Glutamatergic neuron (in vitro differentiated cells): ENCODE measurements at regions not wholly inside any gene's neighbourhood (a gene's known extent, or its start where the extent isn't known, plus 50 kb on each side); places are given as distances from the start of the nearest gene placed in this dataset.

Experiments used
- DNase-seq: peaks from one replicate; pipeline ENCODE4 v3.0.0; 2022
- H3K27ac Mint-ChIP-seq: one replicate; pipeline ENCODE4 v1.8.0; 2020; ENCODE audit warnings: mild to moderate bottlenecking, mixed read lengths, inconsistent platforms; ENCODE audit not compliant: unreplicated experiment
- H3K27me3 Mint-ChIP-seq: one replicate; pipeline ENCODE4 v1.8.0; 2020; ENCODE audit warnings: mild to moderate bottlenecking, moderate library complexity, mixed read lengths, inconsistent platforms; ENCODE audit not compliant: unreplicated experiment
- H3K36me3 Mint-ChIP-seq: one replicate; pipeline ENCODE4 v1.8.0; 2020; ENCODE audit warnings: mild to moderate bottlenecking, mixed read lengths, inconsistent platforms; ENCODE audit not compliant: unreplicated experiment
- H3K4me1 Mint-ChIP-seq: one replicate; pipeline ENCODE4 v1.8.0; 2020; ENCODE audit warnings: mild to moderate bottlenecking, low read depth, mixed read lengths, inconsistent platforms; ENCODE audit not compliant: unreplicated experiment
- H3K4me3 Mint-ChIP-seq: one replicate; pipeline ENCODE4 v1.8.0; 2020; ENCODE audit warnings: mild to moderate bottlenecking, mixed read lengths, inconsistent platforms; ENCODE audit not compliant: unreplicated experiment
- H3K9me3 Mint-ChIP-seq: one replicate; pipeline ENCODE4 v1.8.0; 2020; ENCODE audit warnings: mild to moderate bottlenecking, moderate library complexity, mixed read lengths, inconsistent platforms; ENCODE audit not compliant: unreplicated experiment
- TF ChIP-seq, protein P1 (sequence below): fragments of 200-600 bp; sonication (generic); IDR thresholded peaks from one replicate; pipeline ENCODE4 v1.5.0; 2021; ENCODE audit not compliant: partially characterized antibody, unreplicated experiment

DNA sequence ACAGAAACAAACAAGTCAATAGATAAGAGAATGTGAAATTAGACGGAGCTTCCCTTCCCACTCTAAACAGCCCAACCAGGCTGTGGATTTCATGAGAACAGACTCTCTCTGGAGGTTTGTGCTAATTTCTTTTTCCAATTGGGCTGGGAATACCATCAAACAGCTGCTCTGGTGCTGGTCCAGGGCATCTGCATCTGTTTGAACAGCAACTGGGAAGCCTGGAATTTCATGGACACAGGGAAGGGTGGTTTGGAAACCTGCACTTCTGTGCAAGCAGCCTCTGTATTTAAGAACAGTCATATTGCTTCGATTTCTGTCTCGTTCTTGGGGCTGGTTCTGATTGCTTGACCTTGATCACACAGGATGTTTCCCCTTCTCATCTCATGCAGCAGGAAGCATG is 88.7 kb downstream of the FOXL1 start:
- TF ChIP-seq, protein P1, sequence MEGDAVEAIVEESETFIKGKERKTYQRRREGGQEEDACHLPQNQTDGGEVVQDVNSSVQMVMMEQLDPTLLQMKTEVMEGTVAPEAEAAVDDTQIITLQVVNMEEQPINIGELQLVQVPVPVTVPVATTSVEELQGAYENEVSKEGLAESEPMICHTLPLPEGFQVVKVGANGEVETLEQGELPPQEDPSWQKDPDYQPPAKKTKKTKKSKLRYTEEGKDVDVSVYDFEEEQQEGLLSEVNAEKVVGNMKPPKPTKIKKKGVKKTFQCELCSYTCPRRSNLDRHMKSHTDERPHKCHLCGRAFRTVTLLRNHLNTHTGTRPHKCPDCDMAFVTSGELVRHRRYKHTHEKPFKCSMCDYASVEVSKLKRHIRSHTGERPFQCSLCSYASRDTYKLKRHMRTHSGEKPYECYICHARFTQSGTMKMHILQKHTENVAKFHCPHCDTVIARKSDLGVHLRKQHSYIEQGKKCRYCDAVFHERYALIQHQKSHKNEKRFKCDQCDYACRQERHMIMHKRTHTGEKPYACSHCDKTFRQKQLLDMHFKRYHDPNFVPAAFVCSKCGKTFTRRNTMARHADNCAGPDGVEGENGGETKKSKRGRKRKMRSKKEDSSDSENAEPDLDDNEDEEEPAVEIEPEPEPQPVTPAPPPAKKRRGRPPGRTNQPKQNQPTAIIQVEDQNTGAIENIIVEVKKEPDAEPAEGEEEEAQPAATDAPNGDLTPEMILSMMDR: no peak
- no peak overlapping the region for H3K27ac Mint-ChIP-seq
- peaks cover 40% of the 10 kb centered on the region for H3K4me1 Mint-ChIP-seq
- H3K36me3 Mint-ChIP-seq: no peaks in the 10 kb centered on the region
- no peak overlapping the region for H3K4me3 Mint-ChIP-seq
- no peaks in the 10 kb centered on the region for H3K27me3 Mint-ChIP-seq
- no peak for DNase-seq
- peaks cover 3% of the 10 kb centered on the region for H3K9me3 Mint-ChIP-seq

DNA sequence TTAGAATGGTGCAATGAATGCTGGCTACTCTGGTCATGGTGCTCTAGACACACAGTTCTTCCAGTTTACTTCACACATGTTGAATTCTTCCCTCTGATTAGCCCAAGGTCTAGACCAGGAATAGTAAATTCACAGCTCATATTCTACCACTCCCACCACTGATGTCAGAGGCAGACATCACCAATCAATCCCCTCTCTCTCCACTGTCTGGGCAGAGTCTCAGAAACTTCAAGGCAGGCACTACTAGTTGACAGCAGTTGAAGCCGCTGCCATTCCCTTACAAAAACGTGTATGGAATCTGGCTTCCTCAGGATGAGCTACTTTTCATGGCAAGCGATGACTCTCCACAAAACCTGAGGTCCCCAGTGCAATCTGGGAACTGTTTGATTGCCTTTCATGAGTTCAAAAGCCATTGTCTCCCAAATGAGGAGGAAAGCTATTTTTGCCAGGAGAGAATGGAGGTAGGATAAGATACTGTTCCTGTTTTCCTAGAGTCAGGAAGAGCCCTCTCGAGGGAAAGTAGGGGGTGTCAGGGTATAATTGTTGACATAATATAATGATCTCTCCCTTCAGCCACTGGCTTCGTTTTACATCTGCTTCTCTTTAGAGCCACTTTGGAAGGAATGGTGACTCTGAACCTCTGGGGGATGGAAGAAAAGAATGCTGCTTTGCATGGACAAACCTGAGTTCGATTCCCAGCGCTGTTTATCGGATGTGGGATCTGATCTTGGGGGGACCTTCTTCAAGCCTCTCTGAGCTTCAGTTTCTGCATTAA is 90.0 kb downstream of the FOXL1 start:
- Mint-ChIP-seq H3K4me3 (no peak overlapping the region), H3K9me3 (peaks cover 3% of the 10 kb centered on the region), H3K36me3 (no peaks in the 10 kb centered on the region), H3K27ac (no peak overlapping the region), H3K4me1 (peaks cover 40% of the 10 kb centered on the region), H3K27me3 (no peaks in the 10 kb centered on the region)
- TF ChIP-seq, protein P1: no peak
- DNase-seq: no peak

DNA sequence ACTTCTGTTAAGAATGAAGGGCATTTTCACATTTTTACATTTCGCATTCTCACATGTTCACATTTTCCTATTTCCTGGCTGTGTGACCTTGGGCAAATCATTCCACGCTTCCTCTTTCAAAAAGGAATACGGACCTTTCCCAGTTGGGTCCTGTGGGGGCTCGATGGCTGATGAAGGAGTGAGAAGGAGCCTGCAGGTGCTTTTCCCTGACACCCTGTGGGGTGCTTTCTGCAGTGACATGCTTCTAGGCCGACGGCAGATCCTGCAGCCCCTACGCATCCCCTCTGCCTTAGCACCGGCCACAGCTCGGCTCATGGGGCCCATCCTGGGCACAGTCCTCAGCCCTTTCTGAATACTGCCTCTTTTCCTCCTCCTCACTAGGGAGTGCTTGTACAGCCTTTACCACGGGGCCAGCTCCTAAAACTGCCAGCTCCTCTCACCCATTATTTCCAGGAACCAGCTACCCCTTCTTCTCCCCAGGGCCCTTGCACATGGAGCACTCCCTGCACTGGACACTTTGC is 91.0 kb downstream of the FOXL1 start:
- peaks cover 37% of the 10 kb centered on the region for H3K4me1 Mint-ChIP-seq
- peaks cover 3% of the 10 kb centered on the region for H3K9me3 Mint-ChIP-seq
- TF ChIP-seq, protein P1: no peak
- H3K36me3 Mint-ChIP-seq: no peaks in the 10 kb centered on the region
- H3K4me3 Mint-ChIP-seq: peak overlapping the region; percentile 55
- H3K27ac Mint-ChIP-seq: peak overlapping the region; percentile 69
- DNase-seq: no peak
- H3K27me3 Mint-ChIP-seq: no peaks in the 10 kb centered on the region

DNA sequence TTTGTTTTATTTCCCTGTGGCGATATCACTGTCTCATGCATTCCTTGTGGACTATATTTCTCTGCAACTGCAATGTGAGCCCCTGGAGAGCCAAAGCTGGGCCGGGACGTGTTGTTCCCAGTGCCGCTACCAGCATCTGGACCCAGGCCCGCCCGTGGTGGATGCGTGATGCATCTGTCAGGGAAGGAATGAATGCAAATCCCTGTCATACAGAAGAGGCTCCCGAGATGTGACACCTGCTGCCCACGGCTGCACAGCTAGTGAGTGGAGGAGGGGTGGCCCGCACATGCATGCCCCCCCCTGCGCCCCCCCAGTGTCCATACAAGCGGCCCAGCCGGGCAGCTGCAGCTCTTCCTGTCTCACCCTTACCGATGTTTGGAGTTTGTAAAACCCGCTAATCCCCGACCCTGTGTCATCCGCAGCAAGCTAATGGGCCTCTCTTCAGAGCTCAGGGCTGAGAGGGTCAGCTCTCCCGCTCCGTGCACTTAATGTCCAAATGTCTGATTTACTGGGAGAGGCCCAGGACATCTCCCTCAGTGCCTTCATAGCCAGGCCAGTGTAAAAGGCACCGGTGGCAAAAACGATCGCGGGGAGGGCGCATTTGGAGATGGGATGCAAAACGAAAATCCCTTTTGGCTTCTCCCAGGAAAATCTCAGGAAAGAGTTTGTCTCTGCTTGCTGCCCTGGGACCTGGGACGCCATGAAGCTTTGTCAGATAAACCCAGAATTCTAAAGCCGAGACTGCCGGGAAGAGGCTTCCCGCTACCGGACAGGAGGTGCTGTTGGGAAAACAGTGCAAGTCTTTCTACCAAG is 91.8 kb downstream of the FOXL1 start:
- H3K4me1 Mint-ChIP-seq: peaks cover 32% of the 10 kb centered on the region
- H3K9me3 Mint-ChIP-seq: no peaks in the 10 kb centered on the region
- TF ChIP-seq, protein P1: no peak
- H3K27me3 Mint-ChIP-seq: no peaks in the 10 kb centered on the region
- H3K4me3 Mint-ChIP-seq: peak overlapping the region; percentile 55
- DNase-seq: peak; percentile 63
- H3K36me3 Mint-ChIP-seq: no peaks in the 10 kb centered on the region
- peak overlapping the region; percentile 69 for H3K27ac Mint-ChIP-seq
